ENCODE measurements at regions not wholly inside any gene's neighbourhood (a gene's known extent, or its start where the extent isn't known, plus 50 kb on each side); places are given as distances from the start of the nearest gene placed in this dataset.

- Histone ChIP-seq H3K4me1 (ENCODE audit: control insufficient read depth in 2 of 3, insufficient read depth in 2 of 3, low read depth in 1 of 3, low read length in 3 of 3) (no peaks in the 10 kb centered on the region), H3K4me3 (ENCODE audit: low read length in 3 of 3) (no peak overlapping the region), H3K27ac (ENCODE audit: low read depth in 2 of 2, low read length in 2 of 2) (no peak overlapping the region), H3K9ac (ENCODE audit: low read length in 3 of 3) (no peak overlapping the region), H3K36me3 (ENCODE audit: control insufficient read depth in 2 of 3, insufficient read depth in 3 of 3, low read length in 3 of 3) (no peaks in the 10 kb centered on the region), H3K9me3 (ENCODE audit: control insufficient read depth in 2 of 3, insufficient read depth in 1 of 3, low read length in 3 of 3) (no peaks in the 10 kb centered on the region), H3K27me3 (ENCODE audit: control insufficient read depth, insufficient read depth, low read length) (no peaks in the 10 kb centered on the region)
- intact Hi-C loops (cut with DNase I), result loop anchor here (10.0 kb wide), 1 partner anchor 405 kb away; no protein-coding TSS in a partner anchor
- peak; percentile 49 for FAIRE-seq
- TF ChIP-seq CTCF (IDR thresholded peaks at IDR 0.05; ENCODE audit: borderline replicate concordance, extremely low read depth, insufficient read depth), result no peak
- no peak for DNase-seq
These were observed 160.5 kb downstream of the LACC1 start for GRCh38 chr13:44040070-44040817.

- Histone ChIP-seq H3K4me1 (ENCODE audit: control insufficient read depth in 2 of 3, insufficient read depth in 2 of 3, low read depth in 1 of 3, low read length in 3 of 3) (no peaks in the 10 kb centered on the region), H3K9ac (ENCODE audit: low read length in 3 of 3) (no peak overlapping the region), H3K36me3 (ENCODE audit: control insufficient read depth in 2 of 3, insufficient read depth in 3 of 3, low read length in 3 of 3) (no peaks in the 10 kb centered on the region), H3K27ac (ENCODE audit: low read depth in 2 of 2, low read length in 2 of 2) (no peak overlapping the region), H3K27me3 (ENCODE audit: control insufficient read depth, insufficient read depth, low read length) (no peaks in the 10 kb centered on the region), H3K4me3 (ENCODE audit: low read length in 3 of 3) (no peak overlapping the region), H3K9me3 (ENCODE audit: control insufficient read depth in 2 of 3, insufficient read depth in 1 of 3, low read length in 3 of 3) (no peaks in the 10 kb centered on the region)
- FAIRE-seq, result no peak
- intact Hi-C loops (cut with DNase I), result loop anchor here (10.0 kb wide), 1 partner anchor 404 kb away; no protein-coding TSS in a partner anchor
- no peak for DNase-seq
- no peak for TF ChIP-seq CTCF (IDR thresholded peaks at IDR 0.05; ENCODE audit: borderline replicate concordance, extremely low read depth, insufficient read depth)
These were observed 161.1 kb downstream of the LACC1 start for GRCh38 chr13:44040818-44041100.

GRCh38 chr13:44044547-44045179 is 165.0 kb downstream of the LACC1 start:
- FAIRE-seq, result no peak
- Histone ChIP-seq H3K4me1 (ENCODE audit: control insufficient read depth in 2 of 3, insufficient read depth in 2 of 3, low read depth in 1 of 3, low read length in 3 of 3) (no peaks in the 10 kb centered on the region), H3K27ac (ENCODE audit: low read depth in 2 of 2, low read length in 2 of 2) (no peak overlapping the region), H3K27me3 (ENCODE audit: control insufficient read depth, insufficient read depth, low read length) (no peaks in the 10 kb centered on the region), H3K36me3 (ENCODE audit: control insufficient read depth in 2 of 3, insufficient read depth in 3 of 3, low read length in 3 of 3) (no peaks in the 10 kb centered on the region), H3K4me3 (ENCODE audit: low read length in 3 of 3) (no peak overlapping the region), H3K9me3 (ENCODE audit: control insufficient read depth in 2 of 3, insufficient read depth in 1 of 3, low read length in 3 of 3) (no peaks in the 10 kb centered on the region), H3K9ac (ENCODE audit: low read length in 3 of 3) (no peak overlapping the region)
- TF ChIP-seq CTCF (IDR thresholded peaks at IDR 0.05; ENCODE audit: borderline replicate concordance, extremely low read depth, insufficient read depth), result no peak
- DNase-seq, result no peak
- intact Hi-C loops (cut with DNase I), result loop anchor here (10.0 kb wide), 1 partner anchor 400 kb away; no protein-coding TSS in a partner anchor

Measured in kidney (tissue), 13 donors.